HEK293 (cell line): ENCODE measurements at regions not wholly inside any gene's neighbourhood (a gene's known extent, or its start where the extent isn't known, plus 50 kb on each side); places are given as distances from the start of the nearest gene placed in this dataset.

ENCODE experiments used
- CTCF ChIA-PET: fragments of 350-600 bp; formaldehyde crosslinking; extraction: SDS; loops from one replicate; lab custom pipeline; 2021; ENCODE audit warnings: antibody characterized with exemption; lab: Yijun Ruan, JAX
- POLR2A ChIA-PET: fragments of 300-600 bp; formaldehyde crosslinking; extraction: SDS; loops from one replicate; lab custom pipeline; 2020; ENCODE audit warnings: antibody characterized with exemption, inconsistent platforms; lab: Yijun Ruan, JAX
- H3K27ac ChIP-seq: fragments of 200-500 bp; sonication (Bioruptor generic); 2 replicates; pipeline ENCODE4 v1.5.1; 2014; ENCODE audit warnings: low read depth, low read length, control low read depth, inconsistent platforms; ENCODE audit errors: extremely low read depth
- H3K36me3 ChIP-seq, 2 experiments: fragments of 200-500 bp in 1 of 2; sonication (Bioruptor generic) in 1 of 2; 1 replicate in 1 of 2; 2 replicates in 1 of 2; pipeline ENCODE4 v1.5.1; 2014 to 2017; ENCODE audit warnings: inconsistent platforms in 2 of 2, low read length in 2 of 2; ENCODE audit not compliant: control insufficient read depth in 2 of 2, insufficient read depth in 1 of 2
- H3K4me1 ChIP-seq: fragments of 200-500 bp; sonication (Bioruptor generic); 2 replicates; pipeline ENCODE4 v1.5.1; 2014; ENCODE audit warnings: mild to moderate bottlenecking, low read length, inconsistent platforms; ENCODE audit not compliant: control insufficient read depth, insufficient read depth
- H3K4me3 ChIP-seq: 2 replicates; pipeline ENCODE4 v1.5.1; 2011; ENCODE audit warnings: low read depth, mild to moderate bottlenecking, control low read depth, low read length, moderate library complexity
- H3K9me3 ChIP-seq: fragments of 200-500 bp; sonication (Bioruptor generic); 2 replicates; pipeline ENCODE4 v1.5.1; 2014; ENCODE audit warnings: low read depth, low read length, inconsistent platforms; ENCODE audit not compliant: control insufficient read depth, insufficient read depth
- GLIS1 ChIP-seq: fragments of 450-650 bp; formaldehyde crosslinking; IDR thresholded peaks from 2 replicates; pipeline ENCODE4 v1.5.1; 2016; ENCODE audit warnings: missing biosample characterization, missing genetic modification characterization
- HIC1 ChIP-seq: fragments of 450-650 bp; formaldehyde crosslinking; IDR thresholded peaks from 2 replicates; pipeline ENCODE4 v1.5.1; 2016; ENCODE audit warnings: missing biosample characterization, missing genetic modification characterization
- INSM2 ChIP-seq: fragments of 450-650 bp; formaldehyde crosslinking; IDR thresholded peaks from 2 replicates; pipeline ENCODE4 v1.5.1; 2016; ENCODE audit warnings: missing biosample characterization, missing genetic modification characterization
- MZF1 ChIP-seq: fragments of 450-650 bp; formaldehyde crosslinking; IDR thresholded peaks from 2 replicates; pipeline ENCODE4 v1.5.1; 2017; ENCODE audit warnings: missing biosample characterization, missing genetic modification characterization, borderline replicate concordance
- SP2 ChIP-seq: fragments of 450-650 bp; formaldehyde crosslinking; IDR thresholded peaks from 2 replicates; pipeline ENCODE4 v1.5.1; 2016; ENCODE audit warnings: missing biosample characterization, missing genetic modification characterization
- SP3 ChIP-seq: fragments of 450-650 bp; formaldehyde crosslinking; IDR thresholded peaks from 2 replicates; pipeline ENCODE4 v1.5.1; 2016; ENCODE audit warnings: missing biosample characterization, missing genetic modification characterization
- YY2 ChIP-seq: fragments of 450-650 bp; formaldehyde crosslinking; IDR thresholded peaks from 2 replicates; pipeline ENCODE4 v1.5.1; 2016; ENCODE audit warnings: missing biosample characterization, missing genetic modification characterization
- ZNF148 ChIP-seq: fragments of 450-650 bp; formaldehyde crosslinking; IDR thresholded peaks from 2 replicates; pipeline ENCODE4 v1.5.0; 2017; ENCODE audit warnings: missing biosample characterization, missing genetic modification characterization, borderline replicate concordance
- ZNF175 ChIP-seq: fragments of 450-650 bp; formaldehyde crosslinking; IDR thresholded peaks from 2 replicates; pipeline ENCODE4 v1.5.1; 2016; ENCODE audit warnings: missing biosample characterization, missing genetic modification characterization
- ZNF221 ChIP-seq: fragments of 450-650 bp; formaldehyde crosslinking; IDR thresholded peaks from 2 replicates; pipeline ENCODE4 v1.5.1; 2017; ENCODE audit warnings: missing biosample characterization, missing genetic modification characterization, borderline replicate concordance
- ZNF518A ChIP-seq: fragments of 450-650 bp; formaldehyde crosslinking; conservative IDR thresholded peaks from 2 replicates; pipeline ENCODE4 v1.5.1; 2016; ENCODE audit warnings: low read depth, missing biosample characterization, missing genetic modification characterization
- ZSCAN30 ChIP-seq: fragments of 450-650 bp; IDR thresholded peaks from 2 replicates; pipeline ENCODE4 v1.5.1; 2018; ENCODE audit warnings: missing biosample characterization, mild to moderate bottlenecking, missing genetic modification characterization, moderate library complexity

GRCh38 chr1:213464786-213465460 is 413.9 kb downstream of the RPS6KC1 start (continued):
- no peak for TF ChIP-seq ZNF221 (tag by site-specific recombination)
- TF ChIP-seq MZF1 (tag by site-specific recombination), result no peak
- TF ChIP-seq ZNF148 (tag by site-specific recombination), result no peak
- no peak for TF ChIP-seq ZNF175
- no peak for TF ChIP-seq ZSCAN30
- TF ChIP-seq YY2 (tag by site-specific recombination), result no peak

- H3K36me3 ChIP-seq, result no peaks in the 10 kb centered on the region
- TF ChIP-seq SP3 (tag by site-specific recombination), result no peak
- no peak for TF ChIP-seq GLIS1 (tag by site-specific recombination)
- no peak for TF ChIP-seq SP2 (tag by site-specific recombination)
- no peak for TF ChIP-seq ZNF518A (tag by site-specific recombination)
- TF ChIP-seq HIC1 (tag by site-specific recombination), result no peak
- no peak for TF ChIP-seq INSM2 (tag by site-specific recombination)
- CTCF ChIA-PET, result no interaction called here
- no peaks in the 10 kb centered on the region for H3K9me3 ChIP-seq
- POLR2A ChIA-PET, result no interaction called here
- H3K4me3 ChIP-seq, result no peak overlapping the region
- no peaks in the 10 kb centered on the region for H3K4me1 ChIP-seq
- no peak overlapping the region for H3K27ac ChIP-seq
Measured at GRCh38 chr1:213466541-213466940, 415.5 kb downstream of the RPS6KC1 start.
